HepG2 (cell line): ENCODE measurements at regions not wholly inside any gene's neighbourhood (a gene's known extent, or its start where the extent isn't known, plus 50 kb on each side); places are given as distances from the start of the nearest gene placed in this dataset.

Source experiments
- ATAC-seq: fragments of 200-7000 bp; cut with Tn5 transposase; 3 replicates; pipeline ENCODE4 v1.9.1; 2020; ENCODE audit warnings: mild to moderate bottlenecking, moderate library complexity
- BruUV-seq: library from RNA; stranded (reverse); fragments of 400-500 nt; replicated peaks from 2 replicates; lab custom pipeline; 2021; lab: Mats Ljungman, UMichigan
- CTCF ChIA-PET: fragments of 300-600 bp; formaldehyde crosslinking; extraction: SDS; loops from one replicate; lab custom pipeline; 2021; ENCODE audit warnings: low total read pairs, inconsistent platforms, low intra/inter-chr PET ratio; lab: Yijun Ruan, JAX
- POLR2A ChIA-PET: fragments of 350-600 bp; sonication (Branson Sonifier 250); formaldehyde crosslinking; loops from one replicate; lab custom pipeline; 2020; ENCODE audit warnings: antibody characterized with exemption, inconsistent platforms; lab: Yijun Ruan, JAX
- DNase-seq: peaks from one replicate; pipeline ENCODE4 v3.0.0-alpha.2; 2015; ENCODE audit warnings: low spot score
- FAIRE-seq: peaks from 3 replicates; lab custom pipeline; 2011; peaks lifted over from hg19 to GRCh38; lab: Jason Lieb, UNC
- H2AFZ ChIP-seq: one replicate; pipeline ENCODE4 v1.6.1; 2011; ENCODE audit warnings: low read length, inconsistent platforms
- H3K27ac ChIP-seq: fragments of 300-600 bp; 3 replicates; pipeline ENCODE4 v1.8.0; 2011; ENCODE audit warnings: mixed run types, mild to moderate bottlenecking, mixed read lengths, low read length, inconsistent platforms; ENCODE audit not compliant: insufficient read depth; ENCODE audit errors: extremely low read length
- H3K27me3 ChIP-seq, 2 experiments: fragments of 200-600 bp in 1 of 2; 2 replicates in 1 of 2; 3 replicates in 1 of 2; pipeline versions ENCODE4 v1.6.0 to v1.8.0; 2011; ENCODE audit warnings: low read length in 2 of 2, mild to moderate bottlenecking in 2 of 2, moderate library complexity in 2 of 2, inconsistent platforms in 1 of 2; ENCODE audit not compliant: insufficient read depth in 2 of 2, control insufficient read depth in 1 of 2
- H3K36me3 ChIP-seq, 2 experiments: fragments of 200-600 bp in 1 of 2; replicated peaks in 1 of 2; 2 replicates in 1 of 2; 3 replicates in 1 of 2; pipeline versions ENCODE4 v1.5.1 to v1.8.0; 2011; ENCODE audit warnings: low read length in 2 of 2, inconsistent platforms in 1 of 2; ENCODE audit not compliant: insufficient read depth in 2 of 2, control insufficient read depth in 1 of 2
- H3K4me1 ChIP-seq: 2 replicates; pipeline ENCODE4 v1.5.1; 2012; ENCODE audit warnings: low read length, inconsistent platforms; ENCODE audit not compliant: insufficient read depth
- H3K4me2 ChIP-seq: 2 replicates; pipeline ENCODE4 v1.6.0; 2011; ENCODE audit warnings: low read depth, low read length, inconsistent platforms
- H3K4me3 ChIP-seq, 3 experiments: fragments of 200-600 bp in 1 of 3; sonication (generic), shearing (Covaris generic) in 1 of 3; replicated peaks in 1 of 3; 2 replicates each; pipeline ENCODE4 v1.5.1; 2011 to 2016; ENCODE audit warnings: low read length in 3 of 3, inconsistent platforms in 2 of 3, low read depth in 2 of 3, mild to moderate bottlenecking in 2 of 3, control low read depth in 1 of 3, mixed read lengths in 1 of 3; ENCODE audit not compliant: insufficient read depth in 1 of 3
- H3K79me2 ChIP-seq: one replicate; pipeline ENCODE4 v1.6.1; 2011; ENCODE audit warnings: low read length, inconsistent platforms; ENCODE audit not compliant: insufficient read depth
- H3K9ac ChIP-seq: 2 replicates; pipeline ENCODE4 v1.6.0; 2011; ENCODE audit warnings: mild to moderate bottlenecking, low read depth, low read length, inconsistent platforms; ENCODE audit not compliant: insufficient read depth
- H3K9me3 ChIP-seq: 2 replicates; pipeline ENCODE4 v1.5.1; 2012; ENCODE audit warnings: mild to moderate bottlenecking, low read length
- H4K20me1 ChIP-seq: 2 replicates; pipeline ENCODE4 v1.6.0; 2011; ENCODE audit warnings: inconsistent platforms, mild to moderate bottlenecking, low read length, moderate library complexity; ENCODE audit not compliant: insufficient read depth
- DBP ChIP-seq: sonication (generic); formaldehyde crosslinking; IDR thresholded peaks from 2 replicates; pipeline ENCODE4 v1.4.0; 2020; ENCODE audit warnings: missing genetic modification reagents; ENCODE audit errors: not compliant biosample characterization
- EEA1 ChIP-seq: sonication (generic); formaldehyde crosslinking; IDR thresholded peaks from 2 replicates; pipeline ENCODE4 v1.5.1; 2020; ENCODE audit warnings: mild to moderate bottlenecking, missing genetic modification reagents, borderline replicate concordance
- HDAC1 ChIP-seq: sonication (generic); formaldehyde crosslinking; IDR thresholded peaks from 2 replicates; pipeline ENCODE4 v1.5.1; 2020; ENCODE audit warnings: mild to moderate bottlenecking, missing genetic modification reagents
- KAT2B ChIP-seq: fragments of 150-350 bp; IDR thresholded peaks from 2 replicates; pipeline ENCODE4 v1.6.1; 2014; ENCODE audit warnings: low read depth, low read length, borderline replicate concordance
- KDM5B ChIP-seq: sonication (generic); formaldehyde crosslinking; IDR thresholded peaks from 2 replicates; pipeline ENCODE4 v1.4.0; 2020; ENCODE audit warnings: missing genetic modification reagents, mild to moderate bottlenecking, borderline replicate concordance
- MXD3 ChIP-seq: IDR thresholded peaks from 2 replicates; pipeline ENCODE4 v1.6.1; 2016; ENCODE audit warnings: mild to moderate bottlenecking, missing biosample characterization, missing genetic modification reagents
- NBN ChIP-seq: fragments of 450-650 bp; conservative IDR thresholded peaks from 2 replicates; pipeline ENCODE4 v1.6.1; 2017
- NCOA1 ChIP-seq: sonication (generic); formaldehyde crosslinking; IDR thresholded peaks from 2 replicates; pipeline ENCODE4 v1.9.0; 2021; ENCODE audit warnings: missing genetic modification reagents
- SOX13 ChIP-seq, 3 experiments: fragments of 450-650 bp in 1 of 3; sonication (generic) in 1 of 3; formaldehyde crosslinking in 1 of 3; IDR thresholded peaks in 2 of 3; conservative IDR thresholded peaks in 1 of 3; 2 replicates each; pipeline versions ENCODE4 v1.5.0 to v1.6.1; 2016 to 2020; ENCODE audit warnings: antibody characterized with exemption in 1 of 3, mild to moderate bottlenecking in 1 of 3, missing compliant biosample characterization in 1 of 3, missing genetic modification reagents in 1 of 3, moderate library complexity in 1 of 3
- TBL1XR1 ChIP-seq: fragments of 150-350 bp; IDR thresholded peaks from 2 replicates; pipeline ENCODE4 v1.6.1; 2014; ENCODE audit warnings: borderline replicate concordance, low read length; ENCODE audit not compliant: partially characterized antibody
- YEATS2 ChIP-seq: sonication (generic); formaldehyde crosslinking; IDR thresholded peaks from 2 replicates; pipeline ENCODE4 v1.4.0; 2020; ENCODE audit warnings: missing genetic modification reagents, borderline replicate concordance
- ZBTB14 ChIP-seq: sonication (generic); formaldehyde crosslinking; IDR thresholded peaks from 2 replicates; pipeline ENCODE4 v1.4.0; 2020; ENCODE audit warnings: missing genetic modification reagents
- ZFP62 ChIP-seq: sonication (generic); formaldehyde crosslinking; IDR thresholded peaks from 2 replicates; pipeline ENCODE4 v1.4.0; 2020; ENCODE audit warnings: missing genetic modification reagents
- ZNF256 ChIP-seq: sonication (generic); formaldehyde crosslinking; conservative IDR thresholded peaks from 2 replicates; pipeline ENCODE4 v1.4.0; 2020; ENCODE audit warnings: missing genetic modification reagents
- ZNF329 ChIP-seq: sonication (generic); formaldehyde crosslinking; IDR thresholded peaks from 2 replicates; pipeline ENCODE4 v1.9.0; 2021; ENCODE audit warnings: low read depth, mild to moderate bottlenecking, missing genetic modification reagents
- ZNF589 ChIP-seq: sonication (generic); formaldehyde crosslinking; conservative IDR thresholded peaks from 2 replicates; pipeline ENCODE4 v1.8.0; 2022; ENCODE audit warnings: mild to moderate bottlenecking, moderate library complexity, missing genetic modification reagents
- ZNF629 ChIP-seq: sonication (generic); formaldehyde crosslinking; conservative IDR thresholded peaks from 2 replicates; pipeline ENCODE4 v1.5.0; 2020; ENCODE audit warnings: missing genetic modification reagents
- ZNF704 ChIP-seq: sonication (generic); formaldehyde crosslinking; IDR thresholded peaks from 2 replicates; pipeline ENCODE4 v1.8.1; 2023; ENCODE audit warnings: mild to moderate bottlenecking, inconsistent platforms, moderate library complexity, missing genetic modification reagents, borderline replicate concordance
- ZNF776 ChIP-seq: sonication (generic); formaldehyde crosslinking; IDR thresholded peaks from 2 replicates; pipeline ENCODE4 v1.4.0; 2020; ENCODE audit warnings: mild to moderate bottlenecking, missing genetic modification reagents
- ZNF777 ChIP-seq: sonication (generic); formaldehyde crosslinking; IDR thresholded peaks from 2 replicates; pipeline ENCODE4 v1.4.0; 2020; ENCODE audit warnings: missing genetic modification reagents
- ZNF841 ChIP-seq: sonication (generic); formaldehyde crosslinking; IDR thresholded peaks from 2 replicates; pipeline ENCODE4 v1.8.1; 2023; ENCODE audit warnings: missing genetic modification reagents, borderline replicate concordance
- WGBS: methylation state at CpG from one replicate; pipeline ENCODE4 v1.1.6; 2017; ENCODE audit warnings: low lambda C conversion rate; 5-methylcytosine and 5-hydroxymethylcytosine counted together
- in situ Hi-C: cut with HindIII; loops from 2 replicates; pipeline ENCODE4 v1.10.0; 2017; ENCODE audit warnings: low pct_unique_long_range_greater_than_20kb; ENCODE audit not compliant: extremely low pct_ligation_motif_present
- intact Hi-C: fragments of 100-400 bp; cut with micrococcal nuclease; formaldehyde crosslinking; loops from one replicate; pipeline ENCODE4 v1.10.0; 2022; ENCODE audit not compliant: unreplicated experiment

- TF ChIP-seq ZNF704 (CRISPR knock-in tag), result no peak
- TF ChIP-seq ZNF589 (CRISPR knock-in tag), result no peak
- TF ChIP-seq TBL1XR1, result no peak
- no peak for TF ChIP-seq EEA1
- TF ChIP-seq ZNF841 (CRISPR knock-in tag), result no peak
- TF ChIP-seq ZNF329 (CRISPR knock-in tag), result no peak
- TF ChIP-seq ZNF256 (CRISPR knock-in tag), result no peak
- no peak for TF ChIP-seq SOX13 (IDR thresholded peaks at IDR 0.05)
- TF ChIP-seq SOX13 (CRISPR knock-in tag; conservative IDR thresholded peaks at IDR 0.05 in 1 of 2, IDR thresholded peaks at IDR 0.05 in 1 of 2), result no peak
- no peak for TF ChIP-seq NBN
- no peak for TF ChIP-seq ZBTB14
- TF ChIP-seq, all 625 proteins: peak for 0
Observed at GRCh38 chr2:16747689-16748088, 82.1 kb upstream of the CYRIA start (continued).

GRCh38 chr2:16747257-16747656 lies 81.6 kb upstream of the CYRIA start:
- Histone ChIP-seq H3K4me3 (no peak overlapping the region), H3K4me2 (no peak overlapping the region), H3K79me2 (no peaks in the 10 kb centered on the region), H2AFZ (no peak overlapping the region), H3K27me3 (no peaks in the 10 kb centered on the region; a peak in 1 of 5 replicates), H3K36me3 (no peaks in the 10 kb centered on the region), H3K9ac (no peak overlapping the region), H3K4me1 (no peaks in the 10 kb centered on the region), H3K9me3 (no peaks in the 10 kb centered on the region), H4K20me1 (no peaks in the 10 kb centered on the region), H3K27ac (no peak overlapping the region)
- 8% methylated on average over 5 of the region's 5 CpGs for WGBS
- FAIRE-seq, result no peak
- in situ Hi-C loops, result no loop called here
- POLR2A ChIA-PET, result no interaction called here
- ATAC-seq, result no peak
- intact Hi-C loops, result no loop called here
- BruUV-seq, result no TSS peak
- CTCF ChIA-PET, result no interaction called here
- no peak for DNase-seq
- no peak for TF ChIP-seq NCOA1 (CRISPR knock-in tag)
- TF ChIP-seq ZNF629 (CRISPR knock-in tag), result no peak
- TF ChIP-seq DBP (CRISPR knock-in tag), result no peak
- TF ChIP-seq HDAC1 (CRISPR knock-in tag), result no peak
- no peak for TF ChIP-seq ZNF777
- TF ChIP-seq ZNF776 (CRISPR knock-in tag), result no peak
- TF ChIP-seq MXD3 (CRISPR knock-in tag), result no peak
- TF ChIP-seq YEATS2 (CRISPR knock-in tag), result no peak
- TF ChIP-seq ZFP62 (CRISPR knock-in tag), result no peak
- no peak for TF ChIP-seq KAT2B
- TF ChIP-seq KDM5B (CRISPR knock-in tag), result no peak
